Breast epithelium (tissue), 4 donors: ENCODE measurements at regions not wholly inside any gene's neighbourhood (a gene's known extent, or its start where the extent isn't known, plus 50 kb on each side); places are given as distances from the start of the nearest gene placed in this dataset.

Experiments used
- DNase-seq, 2 donors: peaks; one replicate each; pipeline ENCODE4 v3.0.0-alpha.2; 2019; ENCODE audit warnings: low spot score in 2 of 2
- H3K27ac ChIP-seq, 2 donors: fragments of 200-600 bp; sonication (generic) in 1 of 2; one replicate each; pipeline ENCODE4 v1.5.1; 2016 to 2019; ENCODE audit warnings: mild to moderate bottlenecking in 1 of 2
- H3K27me3 ChIP-seq, 2 donors: fragments of 200-600 bp; sonication (generic) in 1 of 2; one replicate each; pipeline versions ENCODE4 v1.5.1 to v1.6.0; 2017 to 2019; ENCODE audit warnings: control low read depth in 1 of 2, mild to moderate bottlenecking in 1 of 2
- H3K36me3 ChIP-seq: fragments of 200-600 bp; one replicate; pipeline ENCODE4 v1.5.1; 2019
- H3K4me1 ChIP-seq, 2 donors: fragments of 200-600 bp; sonication (generic); one replicate each; pipeline ENCODE4 v1.5.1; 2016 to 2019; ENCODE audit warnings: control low read depth in 1 of 2
- H3K4me3 ChIP-seq, 3 donors: fragments of 200-600 bp; sonication (generic); 1 replicate in 2 of 3; 2 replicates in 1 of 3; pipeline ENCODE4 v1.5.1; 2016 to 2019; ENCODE audit warnings: mild to moderate bottlenecking in 3 of 3, moderate library complexity in 2 of 3
- H3K9me3 ChIP-seq, 2 donors: fragments of 200-600 bp; sonication (generic) in 1 of 2; one replicate each; pipeline ENCODE4 v1.5.1; 2016 to 2019; ENCODE audit warnings: control low read depth in 1 of 2
- CTCF ChIP-seq, 3 donors: fragments of 450-650 bp; IDR thresholded peaks; one replicate each; pipeline ENCODE4 v1.5.1; 2016 to 2017; ENCODE audit warnings: antibody characterized with exemption in 3 of 3, mild to moderate bottlenecking in 3 of 3, moderate library complexity in 3 of 3
- POLR2A ChIP-seq: fragments of 450-650 bp; IDR thresholded peaks from one replicate; pipeline ENCODE4 v1.6.1; 2016; ENCODE audit warnings: antibody characterized with exemption, mild to moderate bottlenecking, moderate library complexity
- POLR2AphosphoS5 ChIP-seq, 3 donors: sonication (generic); formaldehyde crosslinking; IDR thresholded peaks; one replicate each; pipeline ENCODE4 v1.6.1; 2017; ENCODE audit warnings: antibody characterized with exemption in 3 of 3
- intact Hi-C: fragments of 100-400 bp; cut with DNase I; formaldehyde crosslinking; loops from one replicate; pipeline ENCODE4 v1.15.1; 2023; ENCODE audit warnings: low total_unique reads

GRCh38 chr11:113532697-113533424 lies 57.7 kb upstream of the DRD2 start:
- intact Hi-C loops, result no loop called here
- H3K4me3 ChIP-seq, result no peak overlapping the region
- peak; percentile 74 to 78 for DNase-seq
- H3K4me1 ChIP-seq, result no peaks in the 10 kb centered on the region
- H3K27ac ChIP-seq, result no peak overlapping the region
- TF ChIP-seq CTCF (IDR thresholded peaks at IDR 0.05), result peak; percentile 40 to 86 (median 73)
- TF ChIP-seq POLR2AphosphoS5 (IDR thresholded peaks at IDR 0.05), result no peak
- H3K27me3 ChIP-seq, result no peaks in the 10 kb centered on the region
- H3K36me3 ChIP-seq, result no peaks in the 10 kb centered on the region
- no peaks in the 10 kb centered on the region for H3K9me3 ChIP-seq

DNA sequence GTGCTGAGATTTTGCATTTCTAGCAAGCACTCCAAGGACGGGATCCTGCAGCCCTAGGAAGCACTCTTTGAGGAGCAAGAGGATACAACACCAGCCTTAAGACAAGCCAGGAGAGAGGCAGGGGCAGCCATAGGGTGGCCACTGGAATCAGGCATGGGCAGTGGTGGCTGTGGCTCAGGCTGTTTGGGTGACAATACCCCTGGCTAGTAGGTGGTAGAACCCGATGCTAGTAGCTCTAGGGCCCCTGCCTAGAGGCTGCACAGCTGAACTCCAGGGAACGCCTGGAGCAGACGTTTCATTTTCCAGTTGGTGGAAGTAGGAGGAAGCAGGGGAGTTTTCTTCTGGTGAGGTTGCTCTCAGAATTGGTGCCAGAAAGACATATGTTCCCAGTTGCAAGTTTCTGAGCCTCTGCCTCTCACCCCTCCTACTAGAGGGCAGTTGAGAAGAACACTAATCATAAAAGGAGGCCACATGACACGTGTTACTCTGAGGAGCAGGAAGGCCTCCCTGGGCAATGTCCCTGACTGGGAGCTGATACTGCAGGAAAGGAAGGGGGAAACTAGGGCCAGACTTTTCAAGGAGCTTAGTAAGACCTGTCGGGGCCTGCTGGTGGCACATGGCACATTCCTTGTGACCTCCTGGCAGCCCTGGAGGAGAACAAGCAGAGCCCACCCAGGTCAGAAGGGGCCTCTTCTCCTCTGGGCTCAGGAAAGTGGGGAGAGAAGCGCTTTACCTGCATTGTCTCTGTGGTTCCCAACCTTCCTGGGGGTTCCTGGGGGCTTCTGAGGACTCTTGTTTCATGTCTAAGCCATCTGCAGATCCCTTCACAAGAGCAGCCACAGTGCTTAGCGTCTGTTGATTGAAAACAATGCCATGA lies 56.6 kb upstream of the DRD2 start:
- Histone ChIP-seq H3K9me3 (no peaks in the 10 kb centered on the region), H3K27me3 (no peaks in the 10 kb centered on the region), H3K36me3 (no peaks in the 10 kb centered on the region), H3K4me3 (no peak overlapping the region), H3K4me1 (no peaks in the 10 kb centered on the region), H3K27ac (peak overlapping the region in 1 of 2 donors; percentile 38)
- no peak for DNase-seq
- TF ChIP-seq CTCF (IDR thresholded peaks at IDR 0.05), result no peak
- TF ChIP-seq POLR2A, result no peak
- intact Hi-C loops, result no loop called here

- no peaks in the 10 kb centered on the region for H3K9me3 ChIP-seq
- no peaks in the 10 kb centered on the region for H3K4me1 ChIP-seq
- no peak overlapping the region for H3K4me3 ChIP-seq
- H3K27me3 ChIP-seq, result no peaks in the 10 kb centered on the region
- intact Hi-C loops, result no loop called here
- DNase-seq, result no peak
- TF ChIP-seq POLR2AphosphoS5 (IDR thresholded peaks at IDR 0.05) (no peak), POLR2A (no peak), CTCF (IDR thresholded peaks at IDR 0.05) (no peak)
- H3K36me3 ChIP-seq, result no peaks in the 10 kb centered on the region
- no peak overlapping the region for H3K27ac ChIP-seq
Observed at GRCh38 chr11:113531083-113531482, 55.9 kb upstream of the DRD2 start.

DNA sequence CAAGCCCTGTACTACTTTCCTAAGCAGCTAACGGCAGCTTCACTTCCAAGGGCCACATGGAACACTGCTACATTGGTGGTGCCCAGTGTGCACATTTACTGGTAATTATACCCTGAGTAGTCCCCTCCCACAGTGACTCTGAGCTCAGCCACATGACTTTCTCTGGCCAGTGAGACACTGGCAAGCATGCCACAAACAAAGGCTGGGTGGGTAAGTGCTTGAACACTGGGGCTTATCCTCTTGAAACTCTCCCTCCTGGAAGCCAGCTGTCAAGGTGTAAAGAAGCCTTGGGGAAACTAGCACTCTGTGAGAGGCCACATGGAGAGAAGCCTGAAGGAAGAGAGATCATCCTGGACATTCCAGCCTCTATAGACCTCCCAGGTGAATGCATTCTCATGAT lies 54.4 kb upstream of the DRD2 start:
- Histone ChIP-seq H3K36me3 (no peaks in the 10 kb centered on the region), H3K4me1 (no peaks in the 10 kb centered on the region), H3K4me3 (no peak overlapping the region), H3K9me3 (no peaks in the 10 kb centered on the region), H3K27ac (peak overlapping the region; percentile 75 to 82), H3K27me3 (no peaks in the 10 kb centered on the region)
- intact Hi-C loops, result no loop called here
- no peak for DNase-seq
- TF ChIP-seq POLR2AphosphoS5 (IDR thresholded peaks at IDR 0.05), result no peak
- no peak for TF ChIP-seq CTCF (IDR thresholded peaks at IDR 0.05)
- no peak for TF ChIP-seq POLR2A

DNA sequence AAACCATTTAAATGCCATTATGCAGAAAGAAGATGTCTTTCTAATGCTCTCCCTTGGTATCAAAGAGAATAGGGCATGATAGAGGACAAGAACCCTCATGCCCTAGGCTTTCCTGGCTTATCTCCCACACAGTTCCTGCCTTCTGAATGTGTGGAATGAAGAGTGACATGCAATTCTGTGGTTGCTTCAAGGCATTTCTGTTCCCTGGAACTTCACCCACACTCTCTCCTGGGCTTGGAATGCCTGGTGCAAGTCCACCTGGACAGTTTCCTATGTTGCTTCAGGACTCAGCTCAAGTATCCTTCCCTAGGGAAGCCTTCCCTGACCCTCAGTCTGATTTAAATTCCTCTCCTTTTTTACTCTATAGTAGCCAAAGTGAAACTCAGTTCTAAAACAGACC lies 53.8 kb upstream of the DRD2 start:
- H3K36me3 ChIP-seq, result no peaks in the 10 kb centered on the region
- H3K4me1 ChIP-seq, result no peaks in the 10 kb centered on the region
- no peaks in the 10 kb centered on the region for H3K9me3 ChIP-seq
- DNase-seq, result peak in 1 of 2 donors; percentile 92
- no peak for TF ChIP-seq CTCF (IDR thresholded peaks at IDR 0.05)
- TF ChIP-seq POLR2AphosphoS5 (IDR thresholded peaks at IDR 0.05), result peak in 2 of 3 donors; percentile 43 to 79
- no peak for TF ChIP-seq POLR2A
- no peak overlapping the region for H3K4me3 ChIP-seq
- peak overlapping the region; percentile 82 to 83 for H3K27ac ChIP-seq
- H3K27me3 ChIP-seq, result no peaks in the 10 kb centered on the region
- intact Hi-C loops, result no loop called here
